GM12878 (cell line): ENCODE measurements at regions not wholly inside any gene's neighbourhood (a gene's known extent, or its start where the extent isn't known, plus 50 kb on each side); places are given as distances from the start of the nearest gene placed in this dataset.

Experiments
- ATAC-seq: fragments of 200-7000 bp; cut with Tn5 transposase; 3 replicates; pipeline ENCODE4 v1.9.1; 2020; ENCODE audit warnings: mild to moderate bottlenecking, moderate library complexity
- BruUV-seq: library from RNA; stranded (reverse); fragments of 400-500 nt; replicated peaks from 2 replicates; lab custom pipeline; 2021; lab: Mats Ljungman, UMichigan
- CTCF ChIA-PET: fragments of 300-600 bp; sonication (Branson Sonifier 250); formaldehyde crosslinking; extraction: SDS; loops from one replicate; lab custom pipeline; 2021; ENCODE audit warnings: inconsistent platforms; lab: Yijun Ruan, JAX
- POLR2A ChIA-PET: fragments of 350-600 bp; formaldehyde crosslinking; extraction: SDS; loops from one replicate; lab custom pipeline; 2021; ENCODE audit warnings: inconsistent platforms; lab: Charles Lee
- RAD21 ChIA-PET: fragments of 300-600 bp; sonication (Branson Sonifier 250); formaldehyde crosslinking; loops from one replicate; lab custom pipeline; 2023; ENCODE audit warnings: antibody characterized with exemption; ENCODE audit not compliant: unreplicated experiment; lab: Charles Lee
- SMC1A ChIA-PET: fragments of 300-600 bp; sonication (Branson Sonifier 250); formaldehyde crosslinking; loops from one replicate; lab custom pipeline; 2023; ENCODE audit not compliant: unreplicated experiment, uncharacterized antibody; lab: Charles Lee
- DNase-seq: peaks from one replicate; pipeline ENCODE4 v3.0.0-alpha.2; 2011; ENCODE audit warnings: low read depth, low spot score
- FAIRE-seq: peaks from 3 replicates; lab custom pipeline; 2011; peaks lifted over from hg19 to GRCh38; lab: Jason Lieb, UNC
- H2AFZ ChIP-seq: 2 replicates; pipeline ENCODE4 v1.6.0; 2011; ENCODE audit warnings: low read depth, low read length, control low read depth; ENCODE audit not compliant: control insufficient read depth
- H3K27ac ChIP-seq: 2 replicates; pipeline ENCODE4 v1.5.1; 2011; ENCODE audit warnings: control low read depth; ENCODE audit not compliant: control insufficient read depth, insufficient read depth
- H3K27me3 ChIP-seq, 2 experiments: replicated peaks in 1 of 2; 2 replicates each; pipeline versions ENCODE4 v1.6.0 to v1.6.1; 2011; ENCODE audit warnings: low read length in 1 of 2; ENCODE audit not compliant: control insufficient read depth in 2 of 2, insufficient read depth in 2 of 2
- H3K36me3 ChIP-seq, 2 experiments: 2 replicates each; pipeline ENCODE4 v1.5.1; 2011; ENCODE audit warnings: low read length in 1 of 2; ENCODE audit not compliant: control insufficient read depth in 2 of 2, insufficient read depth in 2 of 2
- H3K4me1 ChIP-seq: 2 replicates; pipeline ENCODE4 v1.6.1; 2011; ENCODE audit warnings: mild to moderate bottlenecking, low read length, moderate library complexity, mixed read lengths; ENCODE audit not compliant: control insufficient read depth, insufficient read depth
- H3K4me2 ChIP-seq: 2 replicates; pipeline ENCODE4 v1.6.0; 2011; ENCODE audit warnings: control low read depth; ENCODE audit not compliant: control insufficient read depth, insufficient read depth
- H3K4me3 ChIP-seq: fragments of 200-600 bp; sonication (generic); 2 replicates; pipeline ENCODE4 v1.5.1; 2016
- H3K79me2 ChIP-seq: 2 replicates; pipeline ENCODE4 v1.6.0; 2011; ENCODE audit warnings: low read length; ENCODE audit not compliant: control insufficient read depth, insufficient read depth
- H3K9ac ChIP-seq: 2 replicates; pipeline ENCODE4 v1.8.0; 2011; ENCODE audit warnings: low read length, control low read depth, mixed read lengths; ENCODE audit not compliant: control insufficient read depth, insufficient read depth
- H3K9me3 ChIP-seq: replicated peaks from 3 replicates; pipeline ENCODE4 v1.5.1; 2011; ENCODE audit warnings: mild to moderate bottlenecking, low read length; ENCODE audit not compliant: control insufficient read depth, insufficient read depth
- H4K20me1 ChIP-seq: 2 replicates; pipeline ENCODE4 v1.6.0; 2011; ENCODE audit not compliant: control insufficient read depth, insufficient read depth
- ATF7 ChIP-seq: fragments of 450-650 bp; IDR thresholded peaks from 2 replicates; pipeline ENCODE4 v1.6.1; 2016; ENCODE audit warnings: low read depth, mild to moderate bottlenecking
- CTCF ChIP-seq, 3 experiments: IDR thresholded peaks in 2 of 3; conservative IDR thresholded peaks in 1 of 3; 2 replicates each; pipeline ENCODE4 v1.5.1; 2011; ENCODE audit warnings: low read depth in 3 of 3, low read length in 3 of 3, mild to moderate bottlenecking in 3 of 3, control low read depth in 2 of 3, moderate library complexity in 2 of 3, inconsistent platforms in 1 of 3, mixed read lengths in 1 of 3; ENCODE audit not compliant: control insufficient read depth in 2 of 3, insufficient read depth in 1 of 3; ENCODE audit errors: extremely low read depth in 1 of 3
- EED ChIP-seq: sonication (generic); IDR thresholded peaks from 2 replicates; pipeline ENCODE4 v1.6.1; 2016; ENCODE audit warnings: antibody characterized with exemption, low read depth
- ELK1 ChIP-seq: IDR thresholded peaks from 2 replicates; pipeline ENCODE4 v1.6.1; 2012; ENCODE audit warnings: low read depth, low read length, improper control_type of control experiment
- EZH2 ChIP-seq: IDR thresholded peaks from 2 replicates; pipeline ENCODE4 v1.6.1; 2012; ENCODE audit warnings: low read depth, mild to moderate bottlenecking, control low read depth, inconsistent platforms, low read length, borderline replicate concordance; ENCODE audit not compliant: control insufficient read depth
- HCFC1 ChIP-seq: fragments of 150-350 bp; IDR thresholded peaks from 2 replicates; pipeline ENCODE4 v1.6.1; 2014; ENCODE audit warnings: low read length
- MYC ChIP-seq: IDR thresholded peaks from 2 replicates; pipeline ENCODE4 v1.6.1; 2011; ENCODE audit warnings: mild to moderate bottlenecking, low read length, moderate library complexity, inconsistent platforms; ENCODE audit not compliant: insufficient read depth, insufficient replicate concordance, insufficient read length, severe bottlenecking
- PAX5 ChIP-seq: IDR thresholded peaks from 2 replicates; pipeline ENCODE4 v1.6.1; 2011; ENCODE audit warnings: low read depth, low read length, borderline replicate concordance
- RAD51 ChIP-seq: fragments of 450-650 bp; IDR thresholded peaks from 2 replicates; pipeline ENCODE4 v1.6.1; 2016; ENCODE audit warnings: moderate library complexity, mild to moderate bottlenecking, inconsistent platforms
- RBBP5 ChIP-seq: fragments of 200-600 bp; sonication (generic); conservative IDR thresholded peaks from 2 replicates; pipeline ENCODE4 v1.6.1; 2016
- RCOR1 ChIP-seq: conservative IDR thresholded peaks from 2 replicates; pipeline ENCODE4 v1.6.1; 2012; ENCODE audit warnings: low read depth, low read length, improper control_type of control experiment
- SUZ12 ChIP-seq: fragments of 200-600 bp; sonication (generic); IDR thresholded peaks from one replicate; pipeline ENCODE4 v1.6.1; 2018; ENCODE audit warnings: antibody characterized with exemption, mild to moderate bottlenecking; ENCODE audit not compliant: unreplicated experiment
- TCF3 ChIP-seq: IDR thresholded peaks from 2 replicates; pipeline ENCODE4 v1.6.1; 2012; ENCODE audit warnings: low read depth, mild to moderate bottlenecking, low read length, borderline replicate concordance; ENCODE audit not compliant: insufficient read depth
- WGBS: methylation state at CpG from one replicate; pipeline ENCODE4 v1.1.6; 2016; ENCODE audit warnings: low lambda C conversion rate; ENCODE audit not compliant: insufficient replicate concordance, insufficient coverage; ENCODE audit errors: missing lambda C conversion rate; 5-methylcytosine and 5-hydroxymethylcytosine counted together
- in situ Hi-C: fragments of 300-500 bp; cut with MboI; formaldehyde crosslinking; loops from 9 replicates; pipeline ENCODE4 v1.14.3; 2018; ENCODE audit warnings: mixed read lengths
- intact Hi-C: fragments of 100-400 bp; cut with micrococcal nuclease; formaldehyde crosslinking; loops from one replicate; pipeline ENCODE4 v1.14.2; 2022; ENCODE audit not compliant: unreplicated experiment

DNA sequence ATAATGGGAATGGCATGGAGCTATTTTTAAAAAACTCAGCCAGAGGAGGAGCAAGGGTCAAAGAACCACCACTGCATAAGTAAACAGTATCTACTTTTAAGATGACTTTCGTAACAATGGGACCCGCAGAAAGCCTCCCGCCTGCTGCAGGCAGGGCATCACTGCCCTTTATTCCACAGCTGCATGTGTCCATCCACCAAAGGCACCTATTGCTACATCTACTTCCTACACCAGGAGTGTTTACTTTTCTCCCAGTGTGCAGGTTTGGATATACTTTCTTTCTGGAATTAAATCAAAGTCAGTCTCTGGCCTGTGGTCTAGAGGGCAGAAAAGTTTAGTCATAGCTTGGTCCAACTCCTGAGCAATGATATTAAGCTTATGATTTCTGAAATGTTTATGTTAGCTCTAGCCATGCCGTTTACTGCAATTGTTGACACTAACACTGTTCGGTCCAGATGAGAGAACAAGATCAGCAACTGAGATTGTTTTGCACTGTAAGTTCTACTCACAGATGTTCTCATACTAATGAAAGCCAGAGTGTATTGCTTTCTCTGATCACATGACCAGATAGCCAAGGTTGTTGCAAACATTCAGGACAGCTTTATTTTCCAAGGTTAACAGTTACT is 391.5 kb downstream of the FGF10 start:
- TF ChIP-seq EED: no peak
- Histone ChIP-seq H3K27ac (no peak overlapping the region), H3K9ac (no peak overlapping the region), H3K27me3 (no peaks in the 10 kb centered on the region; a peak in 1 of 4 replicates), H3K4me3 (no peak overlapping the region), H2AFZ (no peak overlapping the region), H3K4me1 (no peaks in the 10 kb centered on the region), H4K20me1 (no peaks in the 10 kb centered on the region), H3K4me2 (no peak overlapping the region), H3K79me2 (no peaks in the 10 kb centered on the region), H3K36me3 (no peaks in the 10 kb centered on the region), H3K9me3 (no peaks in the 10 kb centered on the region)
- FAIRE-seq (no peak), DNase-seq (no peak), ATAC-seq (no peak)
- CTCF ChIA-PET: no interaction called here
- RAD21 ChIA-PET: no interaction called here
- intact Hi-C loops: no loop called here
- SMC1A ChIA-PET: no interaction called here
- POLR2A ChIA-PET: no interaction called here
- BruUV-seq: no TSS peak
- in situ Hi-C loops: no loop called here
- 39% methylated on average over 5 of the region's 5 CpGs for WGBS

- Histone ChIP-seq H3K9ac (no peak overlapping the region), H3K4me1 (no peaks in the 10 kb centered on the region), H3K27ac (no peak overlapping the region), H2AFZ (no peak overlapping the region), H3K27me3 (no peaks in the 10 kb centered on the region; a peak in 1 of 4 replicates), H3K4me3 (no peak overlapping the region), H4K20me1 (no peaks in the 10 kb centered on the region), H3K79me2 (no peaks in the 10 kb centered on the region), H3K9me3 (no peaks in the 10 kb centered on the region), H3K36me3 (no peaks in the 10 kb centered on the region), H3K4me2 (no peak overlapping the region)
- FAIRE-seq: no peak
- in situ Hi-C loops (no loop called here), intact Hi-C loops (no loop called here)
- ChIA-PET POLR2A (interaction anchor here (0.6 kb wide), 1 partner anchor 511 kb away, joined by 7 read pairs; no protein-coding TSS in a partner anchor), SMC1A (no interaction called here), RAD21 (no interaction called here), CTCF (no interaction called here)
- 35% methylated on average over 2 of the region's 2 CpGs for WGBS
- no peak for DNase-seq
- BruUV-seq: no TSS peak
- ATAC-seq: no peak
- TF ChIP-seq SUZ12 (no peak), HCFC1 (no peak), RCOR1 (no peak), ELK1 (no peak), PAX5 (no peak), RAD51 (no peak), TCF3 (no peak), CTCF (IDR thresholded peaks at IDR 0.05 in 2 of 3, conservative IDR thresholded peaks at IDR 0.05 in 1 of 3; ENCODE audit: control insufficient read depth in 2 of 3, extremely low read depth in 1 of 3, insufficient read depth in 1 of 3, low read depth in 3 of 3, low read length in 3 of 3) (no peak), MYC (no peak), RBBP5 (no peak), ATF7 (no peak), EZH2 (no peak)
Measured at GRCh38 chr5:43996221-43996620, 393.0 kb downstream of the FGF10 start.
